HG03196 (cell line): ENCODE measurements at regions not wholly inside any gene's neighbourhood (a gene's known extent, or its start where the extent isn't known, plus 50 kb on each side); places are given as distances from the start of the nearest gene placed in this dataset.

Source experiments
- ATAC-seq: cut with Tn5 transposase; IDR thresholded peaks from one replicate; pipeline ENCODE4 v1.9.1; 2021; ENCODE audit not compliant: unreplicated experiment

GRCh38 chr2:42849311-42849710, 56.9 kb upstream of the HAAO start:
- no peak for ATAC-seq

GRCh38 chr2:42848726-42849290, 56.4 kb upstream of the HAAO start:
- ATAC-seq = no peak

- ATAC-seq = no peak
Measured at GRCh38 chr2:42848265-42848664, 55.9 kb upstream of the HAAO start.

- no peak for ATAC-seq
Measured at GRCh38 chr2:42847596-42848151, 55.3 kb upstream of the HAAO start.

- no peak for ATAC-seq
Measured at GRCh38 chr2:42846932-42847595, 54.7 kb upstream of the HAAO start.

- no peak for ATAC-seq
Measured at GRCh38 chr2:42846026-42846425, 53.6 kb upstream of the HAAO start.

- no peak for ATAC-seq
Measured at GRCh38 chr2:42844901-42845821, 52.8 kb upstream of the HAAO start.

- ATAC-seq = no peak
Measured at GRCh38 chr2:42844366-42844765, 52.0 kb upstream of the HAAO start.

GRCh38 chr2:42843611-42844010, 51.2 kb upstream of the HAAO start:
- ATAC-seq = no peak

GRCh38 chr2:42843131-42843530, 50.7 kb upstream of the HAAO start:
- ATAC-seq = no peak

GRCh38 chr2:42842466-42842865, 50.1 kb upstream of the HAAO start:
- no peak for ATAC-seq
